NCI-H146 treated with DMSO at 0.1 percent for 48 hours (cell line): ENCODE measurements at regions not wholly inside any gene's neighbourhood (a gene's known extent, or its start where the extent isn't known, plus 50 kb on each side); places are given as distances from the start of the nearest gene placed in this dataset.
A peak's percentile ranks its signal among the peaks of the same experiment; 100 is the strongest.

Source experiments
- DNase-seq: peaks from one replicate; lab custom pipeline; 2025; ENCODE audit not compliant: unreplicated experiment; lab: John Stamatoyannopoulos, UW

- DNase-seq: no peak
Observed at GRCh38 chr5:167713896-167714295, 577.5 kb upstream of the WWC1 start.

GRCh38 chr5:167716126-167716775 is 575.2 kb upstream of the WWC1 start:
- no peak for DNase-seq

GRCh38 chr5:167720259-167720658 is 571.2 kb upstream of the WWC1 start:
- DNase-seq: no peak

GRCh38 chr5:167720676-167721260 is 570.7 kb upstream of the WWC1 start:
- no peak for DNase-seq

GRCh38 chr5:167721926-167722440 is 569.5 kb upstream of the WWC1 start:
- no peak for DNase-seq

- peak; percentile 16 for DNase-seq
Observed at GRCh38 chr5:167723254-167723871, 568.1 kb upstream of the WWC1 start.

- DNase-seq: no peak
Observed at GRCh38 chr5:167725264-167725663, 566.2 kb upstream of the WWC1 start.

- DNase-seq: no peak
Observed at GRCh38 chr5:167725741-167726140, 565.7 kb upstream of the WWC1 start.

- no peak for DNase-seq
Observed at GRCh38 chr5:167726642-167727041, 564.8 kb upstream of the WWC1 start.

- no peak for DNase-seq
Observed at GRCh38 chr5:167730121-167730520, 561.3 kb upstream of the WWC1 start.

GRCh38 chr5:167730656-167731055 is 560.8 kb upstream of the WWC1 start:
- DNase-seq: no peak

- no peak for DNase-seq
Observed at GRCh38 chr5:167731951-167732350, 559.5 kb upstream of the WWC1 start.

- DNase-seq: no peak
Observed at GRCh38 chr5:167732499-167732898, 558.9 kb upstream of the WWC1 start.

- no peak for DNase-seq
Observed at GRCh38 chr5:167736992-167737391, 554.5 kb upstream of the WWC1 start.

GRCh38 chr5:167743695-167744464 is 547.6 kb upstream of the WWC1 start:
- no peak for DNase-seq

GRCh38 chr5:167745868-167746267 is 545.6 kb upstream of the WWC1 start:
- DNase-seq: no peak

- DNase-seq: no peak
Observed at GRCh38 chr5:167750586-167750985, 540.9 kb upstream of the WWC1 start.

GRCh38 chr5:167752936-167753335 is 538.5 kb upstream of the WWC1 start:
- no peak for DNase-seq

- DNase-seq: no peak
Observed at GRCh38 chr5:167753725-167754490, 537.5 kb upstream of the WWC1 start.

GRCh38 chr5:167754501-167755021 is 536.9 kb upstream of the WWC1 start:
- DNase-seq: no peak

GRCh38 chr5:167755420-167755819 is 536.0 kb upstream of the WWC1 start:
- DNase-seq: no peak
